Upper lobe of right lung (tissue), 1 donor: ENCODE measurements at regions not wholly inside any gene's neighbourhood (a gene's known extent, or its start where the extent isn't known, plus 50 kb on each side); places are given as distances from the start of the nearest gene placed in this dataset.
"Not testable (repeated sequence)": the region's sequence is repeated elsewhere in the genome, so short reads cannot be mapped to it uniquely, and the experiment has no call there.

Experiments
- ATAC-seq: fragments of 200-7000 bp; cut with Tn5 transposase; one replicate; pipeline ENCODE4 v1.9.1; 2020; ENCODE audit warnings: mild to moderate bottlenecking, moderate library complexity
- DNase-seq: peaks from one replicate; pipeline ENCODE4 v3.0.0-alpha.2; 2020
- H3K27ac ChIP-seq: fragments of 200-600 bp; one replicate; pipeline ENCODE4 v1.8.0; 2022
- H3K27me3 ChIP-seq: fragments of 200-600 bp; one replicate; pipeline ENCODE4 v1.8.0; 2022; ENCODE audit warnings: mild to moderate bottlenecking
- H3K36me3 ChIP-seq: fragments of 200-600 bp; one replicate; pipeline ENCODE4 v1.8.0; 2022
- H3K4me1 ChIP-seq: fragments of 200-600 bp; one replicate; pipeline ENCODE4 v1.8.0; 2022
- H3K4me3 ChIP-seq: fragments of 200-600 bp; one replicate; pipeline ENCODE4 v1.8.0; 2022; ENCODE audit warnings: mild to moderate bottlenecking
- H3K9me3 ChIP-seq: fragments of 200-600 bp; one replicate; pipeline ENCODE4 v1.8.0; 2022
- intact Hi-C: fragments of 100-400 bp; cut with DNase I; formaldehyde crosslinking; loops from one replicate; pipeline ENCODE4 v1.11.0; 2022
- TF ChIP-seq, protein P1 (sequence below): fragments of 200-600 bp; IDR thresholded peaks from one replicate; pipeline ENCODE4 v1.8.0; 2022; ENCODE audit warnings: antibody characterized with exemption
- donor health status: DM: no; HTN: yes; CAD: no; lungs with severe emphysema.

DNA sequence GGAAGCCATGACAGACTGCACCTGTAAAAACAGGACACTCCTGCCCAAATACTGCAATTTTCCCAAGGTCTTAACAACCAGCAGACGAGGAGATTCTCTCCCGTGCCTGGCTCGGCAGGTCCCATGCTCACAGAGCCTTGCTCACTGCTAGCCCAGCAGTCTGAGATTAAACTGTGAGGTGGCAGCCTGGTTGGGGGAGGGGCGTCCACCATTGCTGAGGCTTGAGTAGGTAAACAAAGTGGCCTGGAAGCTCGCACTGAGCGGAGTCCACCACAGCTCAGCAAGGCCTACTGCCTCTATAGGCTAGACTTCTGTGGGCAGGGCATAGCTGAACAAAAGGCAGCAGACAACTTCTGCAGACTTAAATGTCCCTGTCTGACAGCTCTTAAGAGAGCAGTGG is 80.3 kb downstream of the ANXA5 start:
- H3K27me3 ChIP-seq, DNase-seq, H3K9me3 ChIP-seq, H3K4me1 ChIP-seq, ATAC-seq, H3K4me3 ChIP-seq, H3K27ac ChIP-seq, H3K36me3 ChIP-seq, intact Hi-C loops: not testable (repeated sequence)

DNA sequence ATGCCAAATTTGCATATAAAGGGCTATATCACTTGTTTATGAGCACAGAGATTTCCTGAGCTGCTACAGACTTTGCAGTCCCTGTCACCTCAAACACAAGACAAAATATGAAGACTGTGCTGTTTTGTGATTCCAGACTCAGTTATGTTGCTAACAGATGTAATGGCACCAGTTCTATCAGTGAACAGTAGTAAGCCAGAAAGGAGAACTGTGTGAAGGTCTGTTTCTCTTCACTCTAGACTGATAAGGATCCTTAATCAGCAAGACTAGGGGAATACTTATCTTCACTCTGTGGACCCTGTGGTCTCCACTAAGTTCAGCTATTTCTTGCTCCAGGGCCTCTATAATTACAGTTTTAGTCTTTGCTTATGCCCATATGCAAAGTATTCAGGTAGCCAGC is 82.7 kb downstream of the ANXA5 start:
- ATAC-seq, result no peak

DNA sequence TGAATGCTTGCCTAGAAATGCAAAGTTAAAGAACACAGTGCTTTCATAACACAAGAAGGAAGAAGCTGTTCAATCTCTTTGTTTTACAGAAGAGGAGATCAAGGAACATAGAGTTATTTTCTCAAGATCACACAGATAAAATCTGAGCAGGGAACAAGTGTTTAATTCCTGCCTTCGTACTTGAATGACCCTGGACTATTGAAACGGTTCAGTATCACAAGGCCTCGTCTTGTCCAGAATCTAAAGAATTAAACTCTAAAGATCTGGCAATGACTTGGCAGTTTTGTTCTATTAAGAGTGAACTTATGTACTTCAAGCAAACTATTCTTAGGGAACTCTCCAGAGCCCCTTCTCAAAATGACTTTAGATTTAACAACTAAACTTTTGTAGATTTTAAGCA is 97.7 kb downstream of the ANXA5 start:
- Histone ChIP-seq H3K27me3 (no peaks in the 10 kb centered on the region), H3K9me3 (no peaks in the 10 kb centered on the region), H3K4me1 (no peaks in the 10 kb centered on the region), H3K4me3 (no peak overlapping the region), H3K27ac (no peak overlapping the region), H3K36me3 (no peaks in the 10 kb centered on the region)
- TF ChIP-seq, protein P1, sequence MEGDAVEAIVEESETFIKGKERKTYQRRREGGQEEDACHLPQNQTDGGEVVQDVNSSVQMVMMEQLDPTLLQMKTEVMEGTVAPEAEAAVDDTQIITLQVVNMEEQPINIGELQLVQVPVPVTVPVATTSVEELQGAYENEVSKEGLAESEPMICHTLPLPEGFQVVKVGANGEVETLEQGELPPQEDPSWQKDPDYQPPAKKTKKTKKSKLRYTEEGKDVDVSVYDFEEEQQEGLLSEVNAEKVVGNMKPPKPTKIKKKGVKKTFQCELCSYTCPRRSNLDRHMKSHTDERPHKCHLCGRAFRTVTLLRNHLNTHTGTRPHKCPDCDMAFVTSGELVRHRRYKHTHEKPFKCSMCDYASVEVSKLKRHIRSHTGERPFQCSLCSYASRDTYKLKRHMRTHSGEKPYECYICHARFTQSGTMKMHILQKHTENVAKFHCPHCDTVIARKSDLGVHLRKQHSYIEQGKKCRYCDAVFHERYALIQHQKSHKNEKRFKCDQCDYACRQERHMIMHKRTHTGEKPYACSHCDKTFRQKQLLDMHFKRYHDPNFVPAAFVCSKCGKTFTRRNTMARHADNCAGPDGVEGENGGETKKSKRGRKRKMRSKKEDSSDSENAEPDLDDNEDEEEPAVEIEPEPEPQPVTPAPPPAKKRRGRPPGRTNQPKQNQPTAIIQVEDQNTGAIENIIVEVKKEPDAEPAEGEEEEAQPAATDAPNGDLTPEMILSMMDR, result no peak
- DNase-seq (no peak), ATAC-seq (no peak)
- intact Hi-C loops, result no loop called here

More for the DNA sequence above, 82.7 kb downstream of the ANXA5 start:
- Histone ChIP-seq H3K4me3 (no peak overlapping the region), H3K27me3 (no peaks in the 10 kb centered on the region), H3K9me3 (no peaks in the 10 kb centered on the region), H3K4me1 (no peaks in the 10 kb centered on the region), H3K27ac (no peak overlapping the region), H3K36me3 (no peaks in the 10 kb centered on the region)
- intact Hi-C loops, result no loop called here
- TF ChIP-seq, protein P1, result no peak
- no peak for DNase-seq

DNA sequence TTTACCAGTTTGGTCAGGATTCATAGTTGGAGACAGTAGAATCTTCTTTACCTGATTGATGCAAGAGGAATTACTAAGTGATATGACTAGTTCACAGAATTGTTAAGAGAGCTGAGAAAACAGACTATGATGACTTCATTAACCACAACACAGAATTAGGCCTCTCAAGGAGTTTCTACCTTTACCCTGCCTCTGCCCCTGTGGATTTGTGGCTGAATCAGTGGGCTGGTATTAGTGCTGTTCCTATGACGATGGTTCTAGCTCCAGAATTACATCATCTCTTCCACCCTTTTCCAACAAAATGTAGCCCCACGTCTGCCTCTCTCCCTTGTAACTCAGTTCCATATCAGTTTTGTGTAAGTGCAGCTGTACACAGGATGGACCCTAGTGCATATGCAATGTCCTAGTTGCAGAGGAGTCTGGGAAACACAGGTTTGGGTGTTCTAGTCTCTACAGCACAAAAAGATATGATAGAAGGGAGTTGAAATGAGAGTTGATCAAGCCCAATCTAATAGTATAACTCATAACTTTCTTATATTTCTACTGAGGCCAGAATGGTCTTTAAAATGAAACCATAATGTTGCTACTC is 99.3 kb downstream of the ANXA5 start:
- Histone ChIP-seq H3K9me3 (no peaks in the 10 kb centered on the region), H3K36me3 (no peaks in the 10 kb centered on the region), H3K27ac (no peak overlapping the region), H3K4me3 (no peak overlapping the region), H3K27me3 (no peaks in the 10 kb centered on the region), H3K4me1 (no peaks in the 10 kb centered on the region)
- intact Hi-C loops, result no loop called here
- DNase-seq, result no peak
- ATAC-seq, result no peak
- TF ChIP-seq, protein P1, result no peak

DNA sequence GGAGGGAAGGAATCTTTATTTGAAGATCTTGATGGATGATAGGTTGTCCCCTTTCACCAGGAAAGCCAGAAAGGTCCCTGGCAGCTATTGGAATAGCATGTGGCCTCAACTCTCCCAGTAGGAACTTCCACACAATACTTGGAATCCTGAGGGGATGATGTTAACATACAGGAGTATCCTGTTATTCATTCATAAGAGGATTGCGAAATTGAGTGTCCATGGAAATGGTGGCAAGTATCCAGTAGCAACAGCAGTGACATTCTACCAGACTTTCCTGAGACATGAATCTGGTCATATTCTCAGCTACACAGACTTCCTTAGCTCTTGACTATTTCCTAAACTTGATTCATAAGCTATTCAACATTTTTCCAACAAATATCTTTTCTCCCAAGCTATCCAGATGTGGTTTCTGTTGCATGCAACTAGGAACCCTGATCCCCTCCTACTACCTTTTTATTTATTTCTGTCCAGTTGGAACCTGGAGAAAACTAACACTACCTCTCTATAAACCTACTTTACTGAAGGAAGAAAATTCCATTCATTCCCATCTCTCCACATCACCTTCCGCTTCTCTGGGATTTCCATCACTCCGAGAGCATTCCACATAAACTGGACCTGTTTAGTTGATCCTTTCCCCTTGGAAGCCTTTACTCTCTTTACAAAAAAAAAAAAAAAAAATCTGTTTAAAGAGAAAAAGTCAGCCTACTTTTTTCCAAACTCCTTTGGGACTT is 101.8 kb downstream of the ANXA5 start:
- Histone ChIP-seq H3K9me3 (no peaks in the 10 kb centered on the region), H3K27me3 (no peaks in the 10 kb centered on the region), H3K4me3 (no peak overlapping the region), H3K36me3 (no peaks in the 10 kb centered on the region), H3K27ac (no peak overlapping the region), H3K4me1 (no peaks in the 10 kb centered on the region)
- intact Hi-C loops, result no loop called here
- ATAC-seq (peak; percentile 76), DNase-seq (no peak)
- TF ChIP-seq, protein P1, result no peak

DNA sequence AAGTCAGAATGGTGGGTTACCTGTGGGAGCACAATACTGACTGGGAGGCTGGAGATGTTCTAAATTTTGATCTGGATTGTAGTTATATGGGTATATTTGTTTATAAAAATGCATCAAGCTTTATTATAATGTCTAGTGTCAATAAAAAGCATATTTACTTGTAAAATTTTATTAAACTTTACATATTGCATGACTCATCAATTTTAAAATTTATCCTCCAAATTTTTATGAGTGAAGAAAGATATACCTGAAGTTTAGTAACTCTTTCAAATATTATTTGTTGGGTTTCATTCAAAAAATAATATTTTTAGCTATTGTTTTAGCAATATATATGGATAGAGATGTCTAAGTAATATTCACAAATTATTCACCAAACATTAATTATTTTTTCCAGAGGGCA is 103.0 kb downstream of the ANXA5 start:
- TF ChIP-seq, protein P1, result no peak
- Histone ChIP-seq H3K36me3 (no peaks in the 10 kb centered on the region), H3K9me3 (no peaks in the 10 kb centered on the region), H3K27me3 (no peaks in the 10 kb centered on the region), H3K4me3 (no peak overlapping the region), H3K27ac (no peak overlapping the region), H3K4me1 (no peaks in the 10 kb centered on the region)
- no peak for DNase-seq
- intact Hi-C loops, result no loop called here
- no peak for ATAC-seq

DNA sequence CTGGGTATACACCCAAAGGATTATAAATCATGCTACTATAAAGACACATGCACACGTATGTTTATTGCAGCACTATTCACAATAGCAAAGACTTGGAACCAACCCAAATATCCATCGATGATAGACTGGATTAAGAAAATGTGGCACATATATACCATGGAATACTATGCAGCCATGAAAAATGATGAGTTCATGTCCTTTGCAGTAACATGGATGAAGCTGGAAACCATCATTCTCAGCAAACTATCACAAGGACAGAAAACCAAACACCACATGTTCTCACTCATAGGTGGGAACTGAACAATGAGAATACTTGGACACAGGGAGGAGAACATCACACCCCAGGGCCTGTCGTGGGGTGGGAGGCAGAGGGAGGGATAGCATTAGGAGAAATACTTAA is 104.5 kb downstream of the ANXA5 start:
- H3K9me3 ChIP-seq, DNase-seq, H3K27ac ChIP-seq, H3K4me1 ChIP-seq, ATAC-seq, H3K4me3 ChIP-seq, intact Hi-C loops, H3K36me3 ChIP-seq, H3K27me3 ChIP-seq: not testable (repeated sequence)
